ENCODE measurements at regions not wholly inside any gene's neighbourhood (a gene's known extent, or its start where the extent isn't known, plus 50 kb on each side); places are given as distances from the start of the nearest gene placed in this dataset.

DNA sequence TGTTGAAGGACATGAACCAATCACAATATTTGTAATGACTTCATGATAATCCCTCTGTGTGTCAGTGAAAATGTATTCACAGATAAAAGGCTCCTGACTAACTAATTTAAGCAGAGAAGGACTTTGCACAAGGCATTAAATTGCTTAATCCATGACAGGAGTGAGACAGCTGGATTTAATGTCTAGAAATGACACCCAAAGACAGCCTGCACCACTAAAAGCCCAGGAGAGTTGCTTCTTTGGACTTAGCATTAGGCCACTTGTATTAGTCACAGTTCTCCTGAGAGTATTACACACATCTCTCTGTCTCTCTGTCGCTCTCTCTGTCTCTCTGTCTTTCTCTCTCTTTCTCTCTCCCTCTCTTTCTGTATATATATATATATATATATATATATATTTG is 180.4 kb downstream of the GOLGA8K start:
- no peak for TF ChIP-seq CTCF (IDR thresholded peaks at IDR 0.05; ENCODE audit: low read depth, low read length)
- no peak for DNase-seq (ENCODE audit: low read depth in 2 of 2)
- H3K4me3 ChIP-seq (replicated peaks in 1 of 2; ENCODE audit: low read depth in 2 of 2, low read length in 2 of 2), result no peak overlapping the region

All from cardiac fibroblast (primary cell).